ENCODE measurements at regions not wholly inside any gene's neighbourhood (a gene's known extent, or its start where the extent isn't known, plus 50 kb on each side); places are given as distances from the start of the nearest gene placed in this dataset.

DNA sequence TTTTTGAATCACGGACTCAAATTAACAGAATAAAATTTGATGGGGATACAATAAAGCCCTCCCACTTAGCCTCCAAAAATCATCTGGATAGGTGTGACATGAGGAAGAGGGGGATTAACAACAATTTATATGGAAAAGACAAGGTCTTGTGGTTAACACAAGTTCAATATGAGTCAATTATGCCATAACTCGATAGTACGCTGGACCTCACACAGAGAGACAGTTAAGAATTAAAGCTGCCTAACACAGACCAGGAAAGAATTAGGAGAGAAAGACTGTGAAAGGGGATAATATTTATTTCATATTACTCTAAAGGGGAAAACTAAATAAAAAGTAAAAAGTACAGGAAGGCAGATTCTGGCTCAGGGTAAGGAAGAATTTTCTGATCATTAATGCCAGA lies 243.7 kb upstream of the LYPLAL1 start:
- DNase-seq (ENCODE audit: low spot score) (no peak), ATAC-seq (no peak), FAIRE-seq (no peak)
- 55% methylated on average over 3 of the region's 3 CpGs for WGBS (ENCODE audit: low lambda C conversion rate)
- H3K79me2 ChIP-seq (ENCODE audit: insufficient read depth, low read length): no peaks in the 10 kb centered on the region
- no peaks in the 10 kb centered on the region for H3K9me3 ChIP-seq (ENCODE audit: low read length)
- intact Hi-C loops (cut with micrococcal nuclease; ENCODE audit: unreplicated experiment): no loop called here
- POLR2A ChIA-PET: no interaction called here
- H3K36me3 ChIP-seq (replicated peaks in 1 of 2; ENCODE audit: control insufficient read depth in 1 of 2, insufficient read depth in 2 of 2, low read length in 2 of 2): no peaks in the 10 kb centered on the region
- no peaks in the 10 kb centered on the region for H3K27me3 ChIP-seq (ENCODE audit: control insufficient read depth in 1 of 2, insufficient read depth in 2 of 2, low read length in 2 of 2)
- no peak overlapping the region for H3K27ac ChIP-seq (ENCODE audit: extremely low read length, insufficient read depth, low read length)
- H4K20me1 ChIP-seq (ENCODE audit: insufficient read depth, low read length): no peaks in the 10 kb centered on the region
- no peak overlapping the region for H3K9ac ChIP-seq (ENCODE audit: insufficient read depth, low read depth, low read length)
- no peak overlapping the region for H3K4me3 ChIP-seq (replicated peaks in 1 of 3; ENCODE audit: insufficient read depth in 1 of 3, low read depth in 2 of 3, low read length in 3 of 3)
- no peak overlapping the region for H2AFZ ChIP-seq (ENCODE audit: low read length)
- H3K4me2 ChIP-seq (ENCODE audit: low read depth, low read length): no peak overlapping the region
- in situ Hi-C loops (cut with HindIII; ENCODE audit: extremely low pct_ligation_motif_present, low pct_unique_long_range_greater_than_20kb): no loop called here
- no peaks in the 10 kb centered on the region for H3K4me1 ChIP-seq (ENCODE audit: insufficient read depth, low read length)
- CTCF ChIA-PET (ENCODE audit: low intra/inter-chr PET ratio, low total read pairs): no interaction called here
- no peak for TF ChIP-seq PLRG1 (conservative IDR thresholded peaks at IDR 0.05)
- TF ChIP-seq ZNF430 (CRISPR knock-in tag; IDR thresholded peaks at IDR 0.05): no peak
- TF ChIP-seq GFI1 (CRISPR knock-in tag; IDR thresholded peaks at IDR 0.05; ENCODE audit: borderline replicate concordance): no peak
- no peak for TF ChIP-seq NFKBIZ (CRISPR knock-in tag; IDR thresholded peaks at IDR 0.05)
- no peak for TF ChIP-seq SNAPC2 (CRISPR knock-in tag; IDR thresholded peaks at IDR 0.05)
- no peak for TF ChIP-seq NFE2L2 (IDR thresholded peaks at IDR 0.05; ENCODE audit: low read length)
- no peak for TF ChIP-seq SIN3A (IDR thresholded peaks at IDR 0.05; ENCODE audit: borderline replicate concordance, low read depth, low read length)
- no peak for TF ChIP-seq JUN (CRISPR knock-in tag; IDR thresholded peaks at IDR 0.05)
- TF ChIP-seq ZNF326 (CRISPR knock-in tag; IDR thresholded peaks at IDR 0.05; ENCODE audit: borderline replicate concordance): no peak
- TF ChIP-seq, protein P1, sequence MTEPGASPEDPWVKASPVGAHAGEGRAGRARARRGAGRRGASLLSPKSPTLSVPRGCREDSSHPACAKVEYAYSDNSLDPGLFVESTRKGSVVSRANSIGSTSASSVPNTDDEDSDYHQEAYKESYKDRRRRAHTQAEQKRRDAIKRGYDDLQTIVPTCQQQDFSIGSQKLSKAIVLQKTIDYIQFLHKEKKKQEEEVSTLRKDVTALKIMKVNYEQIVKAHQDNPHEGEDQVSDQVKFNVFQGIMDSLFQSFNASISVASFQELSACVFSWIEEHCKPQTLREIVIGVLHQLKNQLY (CRISPR knock-in tag; IDR thresholded peaks at IDR 0.05): no peak
- no peak for TF ChIP-seq CENPX (CRISPR knock-in tag; IDR thresholded peaks at IDR 0.05)
- no peak for TF ChIP-seq CBFB (CRISPR knock-in tag; IDR thresholded peaks at IDR 0.05)
- no TSS peak for BruUV-seq (replicated peaks)

All from HepG2 (cell line).